Transverse colon (tissue), 4 donors: ENCODE measurements at regions not wholly inside any gene's neighbourhood (a gene's known extent, or its start where the extent isn't known, plus 50 kb on each side); places are given as distances from the start of the nearest gene placed in this dataset.

Experiments
- EP300 ChIP-seq: sonication (generic); formaldehyde crosslinking; IDR thresholded peaks from one replicate; pipeline ENCODE4 v1.6.1; 2017; ENCODE audit warnings: antibody characterized with exemption, low read depth
- POLR2A ChIP-seq: fragments of 450-650 bp; IDR thresholded peaks from one replicate; pipeline ENCODE4 v1.6.1; 2016; ENCODE audit warnings: antibody characterized with exemption, mild to moderate bottlenecking, moderate library complexity
- POLR2AphosphoS5 ChIP-seq, 3 donors: sonication (generic); formaldehyde crosslinking; IDR thresholded peaks; one replicate each; pipeline ENCODE4 v1.6.1; 2016; ENCODE audit warnings: antibody characterized with exemption in 3 of 3
- TF ChIP-seq, protein P1 (sequence below), 5 experiments: fragments of 200-600 bp in 3 of 5; fragments of 450-650 bp in 2 of 5; sonication (generic) in 3 of 5; IDR thresholded peaks; 1 replicate in 2 of 5; 2 replicates in 3 of 5; pipeline ENCODE4 v1.5.1; 2016 to 2017; ENCODE audit warnings: antibody characterized with exemption in 5 of 5, inconsistent platforms in 3 of 5, mild to moderate bottlenecking in 2 of 5, moderate library complexity in 1 of 5

DNA sequence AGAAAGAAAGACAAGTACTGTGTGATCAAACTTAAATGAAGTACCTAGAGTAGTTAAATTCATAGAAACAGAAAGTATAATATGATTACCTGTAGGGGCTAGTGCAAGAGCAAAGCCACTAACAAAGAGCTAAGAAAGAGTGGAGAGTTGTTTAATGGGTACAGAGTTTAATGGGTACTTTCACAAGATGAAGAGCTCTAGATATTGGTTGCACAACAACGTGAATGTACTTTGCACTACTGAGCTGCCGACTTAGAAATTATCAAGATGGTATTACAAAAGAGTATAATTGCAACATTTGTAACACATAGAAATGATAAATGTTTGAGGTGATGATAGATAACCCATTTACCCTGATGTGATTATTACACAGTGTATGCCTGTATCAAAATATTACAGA lies 140.3 kb upstream of the GPC6 start:
- TF ChIP-seq, protein P1, sequence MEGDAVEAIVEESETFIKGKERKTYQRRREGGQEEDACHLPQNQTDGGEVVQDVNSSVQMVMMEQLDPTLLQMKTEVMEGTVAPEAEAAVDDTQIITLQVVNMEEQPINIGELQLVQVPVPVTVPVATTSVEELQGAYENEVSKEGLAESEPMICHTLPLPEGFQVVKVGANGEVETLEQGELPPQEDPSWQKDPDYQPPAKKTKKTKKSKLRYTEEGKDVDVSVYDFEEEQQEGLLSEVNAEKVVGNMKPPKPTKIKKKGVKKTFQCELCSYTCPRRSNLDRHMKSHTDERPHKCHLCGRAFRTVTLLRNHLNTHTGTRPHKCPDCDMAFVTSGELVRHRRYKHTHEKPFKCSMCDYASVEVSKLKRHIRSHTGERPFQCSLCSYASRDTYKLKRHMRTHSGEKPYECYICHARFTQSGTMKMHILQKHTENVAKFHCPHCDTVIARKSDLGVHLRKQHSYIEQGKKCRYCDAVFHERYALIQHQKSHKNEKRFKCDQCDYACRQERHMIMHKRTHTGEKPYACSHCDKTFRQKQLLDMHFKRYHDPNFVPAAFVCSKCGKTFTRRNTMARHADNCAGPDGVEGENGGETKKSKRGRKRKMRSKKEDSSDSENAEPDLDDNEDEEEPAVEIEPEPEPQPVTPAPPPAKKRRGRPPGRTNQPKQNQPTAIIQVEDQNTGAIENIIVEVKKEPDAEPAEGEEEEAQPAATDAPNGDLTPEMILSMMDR (IDR thresholded peaks at IDR 0.05): no peak
- no peak for TF ChIP-seq POLR2A
- no peak for TF ChIP-seq POLR2AphosphoS5 (IDR thresholded peaks at IDR 0.05)
- TF ChIP-seq EP300: no peak
